GM12878 (cell line): ENCODE measurements at regions not wholly inside any gene's neighbourhood (a gene's known extent, or its start where the extent isn't known, plus 50 kb on each side); places are given as distances from the start of the nearest gene placed in this dataset.

Experiments
- ATAC-seq: fragments of 200-7000 bp; cut with Tn5 transposase; 3 replicates; pipeline ENCODE4 v1.9.1; 2020; ENCODE audit warnings: mild to moderate bottlenecking, moderate library complexity
- BruUV-seq: library from RNA; stranded (reverse); fragments of 400-500 nt; replicated peaks from 2 replicates; lab custom pipeline; 2021; lab: Mats Ljungman, UMichigan
- CTCF ChIA-PET: fragments of 300-600 bp; sonication (Branson Sonifier 250); formaldehyde crosslinking; extraction: SDS; loops from one replicate; lab custom pipeline; 2021; ENCODE audit warnings: inconsistent platforms; lab: Yijun Ruan, JAX
- POLR2A ChIA-PET: fragments of 350-600 bp; formaldehyde crosslinking; extraction: SDS; loops from one replicate; lab custom pipeline; 2021; ENCODE audit warnings: inconsistent platforms; lab: Charles Lee
- RAD21 ChIA-PET: fragments of 300-600 bp; sonication (Branson Sonifier 250); formaldehyde crosslinking; loops from one replicate; lab custom pipeline; 2023; ENCODE audit warnings: antibody characterized with exemption; ENCODE audit not compliant: unreplicated experiment; lab: Charles Lee
- SMC1A ChIA-PET: fragments of 300-600 bp; sonication (Branson Sonifier 250); formaldehyde crosslinking; loops from one replicate; lab custom pipeline; 2023; ENCODE audit not compliant: unreplicated experiment, uncharacterized antibody; lab: Charles Lee
- DNase-seq: peaks from one replicate; pipeline ENCODE4 v3.0.0-alpha.2; 2011; ENCODE audit warnings: low read depth, low spot score
- FAIRE-seq: peaks from 3 replicates; lab custom pipeline; 2011; peaks lifted over from hg19 to GRCh38; lab: Jason Lieb, UNC
- H2AFZ ChIP-seq: 2 replicates; pipeline ENCODE4 v1.6.0; 2011; ENCODE audit warnings: low read depth, low read length, control low read depth; ENCODE audit not compliant: control insufficient read depth
- H3K27ac ChIP-seq: 2 replicates; pipeline ENCODE4 v1.5.1; 2011; ENCODE audit warnings: control low read depth; ENCODE audit not compliant: control insufficient read depth, insufficient read depth
- H3K27me3 ChIP-seq, 2 experiments: replicated peaks in 1 of 2; 2 replicates each; pipeline versions ENCODE4 v1.6.0 to v1.6.1; 2011; ENCODE audit warnings: low read length in 1 of 2; ENCODE audit not compliant: control insufficient read depth in 2 of 2, insufficient read depth in 2 of 2
- H3K36me3 ChIP-seq, 2 experiments: 2 replicates each; pipeline ENCODE4 v1.5.1; 2011; ENCODE audit warnings: low read length in 1 of 2; ENCODE audit not compliant: control insufficient read depth in 2 of 2, insufficient read depth in 2 of 2
- H3K4me1 ChIP-seq: 2 replicates; pipeline ENCODE4 v1.6.1; 2011; ENCODE audit warnings: mild to moderate bottlenecking, low read length, moderate library complexity, mixed read lengths; ENCODE audit not compliant: control insufficient read depth, insufficient read depth
- H3K4me2 ChIP-seq: 2 replicates; pipeline ENCODE4 v1.6.0; 2011; ENCODE audit warnings: control low read depth; ENCODE audit not compliant: control insufficient read depth, insufficient read depth
- H3K4me3 ChIP-seq: fragments of 200-600 bp; sonication (generic); 2 replicates; pipeline ENCODE4 v1.5.1; 2016
- H3K79me2 ChIP-seq: 2 replicates; pipeline ENCODE4 v1.6.0; 2011; ENCODE audit warnings: low read length; ENCODE audit not compliant: control insufficient read depth, insufficient read depth
- H3K9ac ChIP-seq: 2 replicates; pipeline ENCODE4 v1.8.0; 2011; ENCODE audit warnings: low read length, control low read depth, mixed read lengths; ENCODE audit not compliant: control insufficient read depth, insufficient read depth
- H3K9me3 ChIP-seq: replicated peaks from 3 replicates; pipeline ENCODE4 v1.5.1; 2011; ENCODE audit warnings: mild to moderate bottlenecking, low read length; ENCODE audit not compliant: control insufficient read depth, insufficient read depth
- H4K20me1 ChIP-seq: 2 replicates; pipeline ENCODE4 v1.6.0; 2011; ENCODE audit not compliant: control insufficient read depth, insufficient read depth
- E2F8 ChIP-seq: fragments of 450-650 bp; IDR thresholded peaks from 2 replicates; pipeline ENCODE4 v1.6.1; 2018; ENCODE audit warnings: mild to moderate bottlenecking, low read depth, moderate library complexity; ENCODE audit not compliant: partially characterized antibody
- PML ChIP-seq: IDR thresholded peaks from 2 replicates; pipeline ENCODE4 v1.6.1; 2012; ENCODE audit warnings: low read length, inconsistent platforms
- RCOR1 ChIP-seq: conservative IDR thresholded peaks from 2 replicates; pipeline ENCODE4 v1.6.1; 2012; ENCODE audit warnings: low read depth, low read length, improper control_type of control experiment
- SUPT20H ChIP-seq: IDR thresholded peaks from 2 replicates; pipeline ENCODE4 v1.6.1; 2011; ENCODE audit warnings: low read depth, mild to moderate bottlenecking, low read length, moderate library complexity, borderline replicate concordance; ENCODE audit not compliant: control insufficient read depth
- TCF7 ChIP-seq: IDR thresholded peaks from 2 replicates; pipeline ENCODE4 v1.6.1; 2014; ENCODE audit warnings: antibody characterized with exemption, borderline replicate concordance
- YBX1 ChIP-seq: fragments of 450-650 bp; IDR thresholded peaks from 2 replicates; pipeline ENCODE4 v1.6.1; 2016; ENCODE audit warnings: antibody characterized with exemption
- YY1 ChIP-seq: IDR thresholded peaks from 2 replicates; pipeline ENCODE4 v1.6.1; 2011; ENCODE audit warnings: low read depth, mild to moderate bottlenecking, low read length
- WGBS: methylation state at CpG from one replicate; pipeline ENCODE4 v1.1.6; 2016; ENCODE audit warnings: low lambda C conversion rate; ENCODE audit not compliant: insufficient replicate concordance, insufficient coverage; ENCODE audit errors: missing lambda C conversion rate; 5-methylcytosine and 5-hydroxymethylcytosine counted together
- in situ Hi-C: fragments of 300-500 bp; cut with MboI; formaldehyde crosslinking; loops from 9 replicates; pipeline ENCODE4 v1.14.3; 2018; ENCODE audit warnings: mixed read lengths
- intact Hi-C: fragments of 100-400 bp; cut with micrococcal nuclease; formaldehyde crosslinking; loops from one replicate; pipeline ENCODE4 v1.14.2; 2022; ENCODE audit not compliant: unreplicated experiment
- TF ChIP-seq, protein P1 (sequence below): fragments of 450-650 bp; formaldehyde crosslinking; IDR thresholded peaks from 2 replicates; pipeline ENCODE4 v1.4.0; 2022; ENCODE audit warnings: mild to moderate bottlenecking, moderate library complexity

GRCh38 chr1:80582980-80583379, 1217.8 kb upstream of the ADGRL2 start (continued):
- no peak for TF ChIP-seq PML
- no peak for TF ChIP-seq SUPT20H
- TF ChIP-seq YBX1 = no peak
- TF ChIP-seq RCOR1 = no peak

- no peak for TF ChIP-seq YY1
- no peak for TF ChIP-seq TCF7
- no peak for TF ChIP-seq E2F8
- TF ChIP-seq, protein P1, sequence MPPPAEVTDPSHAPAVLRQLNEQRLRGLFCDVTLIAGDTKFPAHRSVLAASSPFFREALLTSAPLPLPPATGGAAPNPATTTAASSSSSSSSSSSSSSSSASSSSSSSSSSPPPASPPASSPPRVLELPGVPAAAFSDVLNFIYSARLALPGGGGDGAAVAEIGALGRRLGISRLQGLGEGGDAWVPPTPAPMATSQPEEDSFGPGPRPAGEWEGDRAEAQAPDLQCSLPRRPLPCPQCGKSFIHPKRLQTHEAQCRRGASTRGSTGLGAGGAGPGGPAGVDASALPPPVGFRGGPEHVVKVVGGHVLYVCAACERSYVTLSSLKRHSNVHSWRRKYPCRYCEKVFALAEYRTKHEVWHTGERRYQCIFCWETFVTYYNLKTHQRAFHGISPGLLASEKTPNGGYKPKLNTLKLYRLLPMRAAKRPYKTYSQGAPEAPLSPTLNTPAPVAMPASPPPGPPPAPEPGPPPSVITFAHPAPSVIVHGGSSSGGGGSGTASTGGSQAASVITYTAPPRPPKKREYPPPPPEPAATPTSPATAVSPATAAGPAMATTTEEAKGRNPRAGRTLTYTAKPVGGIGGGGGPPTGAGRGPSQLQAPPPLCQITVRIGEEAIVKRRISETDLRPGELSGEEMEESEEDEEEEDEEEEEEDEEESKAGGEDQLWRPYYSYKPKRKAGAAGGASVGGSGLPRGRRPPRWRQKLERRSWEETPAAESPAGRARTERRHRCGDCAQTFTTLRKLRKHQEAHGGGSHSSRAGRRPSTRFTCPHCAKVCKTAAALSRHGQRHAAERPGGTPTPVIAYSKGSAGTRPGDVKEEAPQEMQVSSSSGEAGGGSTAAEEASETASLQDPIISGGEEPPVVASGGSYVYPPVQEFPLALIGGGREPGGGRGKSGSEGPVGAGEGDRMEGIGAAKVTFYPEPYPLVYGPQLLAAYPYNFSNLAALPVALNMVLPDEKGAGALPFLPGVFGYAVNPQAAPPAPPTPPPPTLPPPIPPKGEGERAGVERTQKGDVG (CRISPR knock-in tag) = no peak
- in situ Hi-C loops = no loop called here
- ChIA-PET SMC1A (interaction anchor here (0.6 kb wide), 1 partner anchor 380 kb away, joined by 3 read pairs; no protein-coding TSS in a partner anchor), RAD21 (no interaction called here), POLR2A (no interaction called here), CTCF (no interaction called here)
- FAIRE-seq = no peak
- Histone ChIP-seq H3K9ac (no peak overlapping the region), H4K20me1 (no peaks in the 10 kb centered on the region), H3K79me2 (no peaks in the 10 kb centered on the region), H2AFZ (no peak overlapping the region), H3K4me1 (no peaks in the 10 kb centered on the region), H3K27me3 (no peaks in the 10 kb centered on the region), H3K9me3 (no peaks in the 10 kb centered on the region; the same call in 2 of the 3 replicates), H3K36me3 (no peaks in the 10 kb centered on the region), H3K4me3 (no peak overlapping the region), H3K4me2 (no peak overlapping the region), H3K27ac (no peak overlapping the region)
- no TSS peak for BruUV-seq
- no peak for DNase-seq
- ATAC-seq = no peak
- intact Hi-C loops = no loop called here
- WGBS = 30% methylated on average over 1 of the region's 1 CpG
These were observed 1221.7 kb upstream of the ADGRL2 start for GRCh38 chr1:80579055-80579454.
